ENCODE measurements at regions not wholly inside any gene's neighbourhood (a gene's known extent, or its start where the extent isn't known, plus 50 kb on each side); places are given as distances from the start of the nearest gene placed in this dataset.

GRCh38 chr6:138550346-138550767 is 51.1 kb upstream of the NHSL1 start:
- no peak for DNase-seq (ENCODE audit: low spot score)
- Mint-ChIP-seq H3K4me1 (ENCODE audit: low read depth) (peaks cover 18% of the 10 kb centered on the region), H3K4me3 (ENCODE audit: low read depth) (no peak overlapping the region), H3K9me3 (no peaks in the 10 kb centered on the region), H3K27ac (no peak overlapping the region), H3K27me3 (ENCODE audit: low read depth) (peaks cover 23% of the 10 kb centered on the region), H3K36me3 (ENCODE audit: low read depth) (no peaks in the 10 kb centered on the region)
- intact Hi-C loops (cut with micrococcal nuclease) = no loop called here

- Mint-ChIP-seq H3K36me3 (ENCODE audit: low read depth) (no peaks in the 10 kb centered on the region), H3K4me1 (ENCODE audit: low read depth) (peaks cover 2% of the 10 kb centered on the region)
These were observed 54.9 kb upstream of the NHSL1 start for GRCh38 chr6:138554146-138554545.

GRCh38 chr6:138555421-138555988 is 56.2 kb upstream of the NHSL1 start:
- no peak overlapping the region for H3K27ac Mint-ChIP-seq
- intact Hi-C loops (cut with micrococcal nuclease) = no loop called here

More at GRCh38 chr6:138554146-138554545, 54.9 kb upstream of the NHSL1 start:
- Mint-ChIP-seq H3K4me3 (ENCODE audit: low read depth) (no peak overlapping the region), H3K27me3 (ENCODE audit: low read depth) (peaks cover 19% of the 10 kb centered on the region), H3K9me3 (no peaks in the 10 kb centered on the region), H3K27ac (no peak overlapping the region)
- intact Hi-C loops (cut with micrococcal nuclease) = no loop called here
- DNase-seq (ENCODE audit: low spot score) = no peak

GRCh38 chr6:138557147-138557546 is 57.9 kb upstream of the NHSL1 start:
- no peak overlapping the region for H3K4me3 Mint-ChIP-seq (ENCODE audit: low read depth)
- H3K27me3 Mint-ChIP-seq (ENCODE audit: low read depth) = peaks cover 18% of the 10 kb centered on the region
- H3K4me1 Mint-ChIP-seq (ENCODE audit: low read depth) = peaks cover 2% of the 10 kb centered on the region
- no peaks in the 10 kb centered on the region for H3K9me3 Mint-ChIP-seq
- no peak overlapping the region for H3K27ac Mint-ChIP-seq
- DNase-seq (ENCODE audit: low spot score) = no peak
- H3K36me3 Mint-ChIP-seq (ENCODE audit: low read depth) = no peaks in the 10 kb centered on the region
- intact Hi-C loops (cut with micrococcal nuclease) = no loop called here

More at GRCh38 chr6:138555421-138555988, 56.2 kb upstream of the NHSL1 start:
- H3K27me3 Mint-ChIP-seq (ENCODE audit: low read depth) = peaks cover 19% of the 10 kb centered on the region
- no peak for DNase-seq (ENCODE audit: low spot score)
- no peaks in the 10 kb centered on the region for H3K36me3 Mint-ChIP-seq (ENCODE audit: low read depth)
- no peak overlapping the region for H3K4me3 Mint-ChIP-seq (ENCODE audit: low read depth)
- peaks cover 2% of the 10 kb centered on the region for H3K4me1 Mint-ChIP-seq (ENCODE audit: low read depth)
- no peaks in the 10 kb centered on the region for H3K9me3 Mint-ChIP-seq

GRCh38 chr6:138559143-138559542 is 59.8 kb upstream of the NHSL1 start:
- Mint-ChIP-seq H3K27me3 (ENCODE audit: low read depth) (peaks cover 10% of the 10 kb centered on the region), H3K4me1 (ENCODE audit: low read depth) (peaks cover 2% of the 10 kb centered on the region), H3K27ac (no peak overlapping the region), H3K4me3 (ENCODE audit: low read depth) (no peak overlapping the region), H3K9me3 (no peaks in the 10 kb centered on the region), H3K36me3 (ENCODE audit: low read depth) (no peaks in the 10 kb centered on the region)
- DNase-seq (ENCODE audit: low spot score) = no peak
- intact Hi-C loops (cut with micrococcal nuclease) = no loop called here

GRCh38 chr6:138560130-138560860 is 61.0 kb upstream of the NHSL1 start:
- Mint-ChIP-seq H3K27ac (no peak overlapping the region), H3K4me3 (ENCODE audit: low read depth) (no peak overlapping the region), H3K4me1 (ENCODE audit: low read depth) (no peaks in the 10 kb centered on the region), H3K36me3 (ENCODE audit: low read depth) (no peaks in the 10 kb centered on the region), H3K27me3 (ENCODE audit: low read depth) (peaks cover 10% of the 10 kb centered on the region), H3K9me3 (no peaks in the 10 kb centered on the region)
- intact Hi-C loops (cut with micrococcal nuclease) = no loop called here
- no peak for DNase-seq (ENCODE audit: low spot score)

GRCh38 chr6:138562691-138563090 is 63.4 kb upstream of the NHSL1 start:
- peaks cover 14% of the 10 kb centered on the region for H3K27me3 Mint-ChIP-seq (ENCODE audit: low read depth)
- no peaks in the 10 kb centered on the region for H3K4me1 Mint-ChIP-seq (ENCODE audit: low read depth)
- DNase-seq (ENCODE audit: low spot score) = no peak
- intact Hi-C loops (cut with micrococcal nuclease) = no loop called here
- no peak overlapping the region for H3K4me3 Mint-ChIP-seq (ENCODE audit: low read depth)
- H3K9me3 Mint-ChIP-seq = no peaks in the 10 kb centered on the region
- H3K36me3 Mint-ChIP-seq (ENCODE audit: low read depth) = no peaks in the 10 kb centered on the region
- H3K27ac Mint-ChIP-seq = no peak overlapping the region

GRCh38 chr6:138563231-138563630 is 63.9 kb upstream of the NHSL1 start:
- Mint-ChIP-seq H3K4me1 (ENCODE audit: low read depth) (no peaks in the 10 kb centered on the region), H3K9me3 (no peaks in the 10 kb centered on the region), H3K36me3 (ENCODE audit: low read depth) (no peaks in the 10 kb centered on the region), H3K27ac (no peak overlapping the region), H3K27me3 (ENCODE audit: low read depth) (peaks cover 19% of the 10 kb centered on the region), H3K4me3 (ENCODE audit: low read depth) (no peak overlapping the region)
- DNase-seq (ENCODE audit: low spot score) = no peak
- intact Hi-C loops (cut with micrococcal nuclease) = no loop called here

- Mint-ChIP-seq H3K36me3 (ENCODE audit: low read depth) (no peaks in the 10 kb centered on the region), H3K9me3 (no peaks in the 10 kb centered on the region), H3K27me3 (ENCODE audit: low read depth) (peaks cover 21% of the 10 kb centered on the region), H3K27ac (no peak overlapping the region), H3K4me3 (ENCODE audit: low read depth) (no peak overlapping the region), H3K4me1 (ENCODE audit: low read depth) (no peaks in the 10 kb centered on the region)
- intact Hi-C loops (cut with micrococcal nuclease) = no loop called here
- no peak for DNase-seq (ENCODE audit: low spot score)
These were observed 64.4 kb upstream of the NHSL1 start for GRCh38 chr6:138563650-138564049.

- H3K4me3 Mint-ChIP-seq (ENCODE audit: low read depth) = no peak overlapping the region
- no peaks in the 10 kb centered on the region for H3K36me3 Mint-ChIP-seq (ENCODE audit: low read depth)
- H3K4me1 Mint-ChIP-seq (ENCODE audit: low read depth) = no peaks in the 10 kb centered on the region
- no peak for DNase-seq (ENCODE audit: low spot score)
- intact Hi-C loops (cut with micrococcal nuclease) = no loop called here
- no peaks in the 10 kb centered on the region for H3K9me3 Mint-ChIP-seq
- H3K27me3 Mint-ChIP-seq (ENCODE audit: low read depth) = peaks cover 21% of the 10 kb centered on the region
- no peak overlapping the region for H3K27ac Mint-ChIP-seq
These were observed 65.0 kb upstream of the NHSL1 start for GRCh38 chr6:138564170-138564721.

- H3K27me3 Mint-ChIP-seq (ENCODE audit: low read depth) = peaks cover 20% of the 10 kb centered on the region
These were observed 67.8 kb upstream of the NHSL1 start for GRCh38 chr6:138567052-138567451.

GRCh38 chr6:138568997-138569396 is 69.7 kb upstream of the NHSL1 start:
- DNase-seq (ENCODE audit: low spot score) = no peak
- Mint-ChIP-seq H3K9me3 (no peaks in the 10 kb centered on the region), H3K4me3 (ENCODE audit: low read depth) (no peak overlapping the region), H3K27ac (no peak overlapping the region), H3K36me3 (ENCODE audit: low read depth) (no peaks in the 10 kb centered on the region), H3K27me3 (ENCODE audit: low read depth) (peaks cover 32% of the 10 kb centered on the region), H3K4me1 (ENCODE audit: low read depth) (peaks cover 5% of the 10 kb centered on the region)
- intact Hi-C loops (cut with micrococcal nuclease) = no loop called here

More at GRCh38 chr6:138567052-138567451, 67.8 kb upstream of the NHSL1 start:
- no peak overlapping the region for H3K27ac Mint-ChIP-seq
- no peaks in the 10 kb centered on the region for H3K4me1 Mint-ChIP-seq (ENCODE audit: low read depth)
- intact Hi-C loops (cut with micrococcal nuclease) = no loop called here
- H3K4me3 Mint-ChIP-seq (ENCODE audit: low read depth) = no peak overlapping the region
- no peak for DNase-seq (ENCODE audit: low spot score)
- no peaks in the 10 kb centered on the region for H3K9me3 Mint-ChIP-seq
- no peaks in the 10 kb centered on the region for H3K36me3 Mint-ChIP-seq (ENCODE audit: low read depth)

- no peaks in the 10 kb centered on the region for H3K36me3 Mint-ChIP-seq (ENCODE audit: low read depth)
- H3K9me3 Mint-ChIP-seq = no peaks in the 10 kb centered on the region
- H3K4me3 Mint-ChIP-seq (ENCODE audit: low read depth) = no peak overlapping the region
- intact Hi-C loops (cut with micrococcal nuclease) = no loop called here
- no peak overlapping the region for H3K27ac Mint-ChIP-seq
- no peak for DNase-seq (ENCODE audit: low spot score)
- H3K4me1 Mint-ChIP-seq (ENCODE audit: low read depth) = peaks cover 5% of the 10 kb centered on the region
- peaks cover 34% of the 10 kb centered on the region for H3K27me3 Mint-ChIP-seq (ENCODE audit: low read depth)
These were observed 70.3 kb upstream of the NHSL1 start for GRCh38 chr6:138569554-138569953.

All from activated T-helper 2 cell treated with anti-CD3 and anti-CD28 coated beads, Interferon-gamma antibody, Interleukin-2, Interleukin-4, amounts not matched to agents 10 μg/mL and 5 μg/mL and 100 μg/mL, durations not matched to agents 14 hours and 24 hours and 36 hours (primary cell).